SK-N-SH (cell line): ENCODE measurements at regions not wholly inside any gene's neighbourhood (a gene's known extent, or its start where the extent isn't known, plus 50 kb on each side); places are given as distances from the start of the nearest gene placed in this dataset.
"Not testable (repeated sequence)": the region's sequence is repeated elsewhere in the genome, so short reads cannot be mapped to it uniquely, and the experiment has no call there.

Source experiments
- CTCF ChIA-PET: fragments of 300-600, 350-600 bp; formaldehyde crosslinking; extraction: SDS; loops from one replicate; lab custom pipeline; 2021; lab: Yijun Ruan, JAX
- POLR2A ChIA-PET: fragments of 350-600 bp; sonication (Branson Sonifier 250); formaldehyde crosslinking; extraction: SDS; loops from one replicate; lab custom pipeline; 2020; ENCODE audit warnings: antibody characterized with exemption, inconsistent platforms; lab: Yijun Ruan, JAX
- DNase-seq: peaks from one replicate; pipeline ENCODE4 v3.0.0; 2012
- H2AFZ ChIP-seq: fragments of 200-600 bp; sonication (generic); 2 replicates; pipeline ENCODE4 v1.8.1; 2016; ENCODE audit warnings: antibody characterized with exemption, mild to moderate bottlenecking, low read depth
- H3F3A ChIP-seq: fragments of 200-600 bp; sonication (generic); replicated peaks from 2 replicates; pipeline ENCODE3; 2016; ENCODE audit warnings: antibody characterized with exemption, mild to moderate bottlenecking; ENCODE audit not compliant: insufficient read depth
- H3K27ac ChIP-seq, 2 experiments: fragments of 200-500 bp in 1 of 2; fragments of 200-600 bp in 1 of 2; sonication (Bioruptor generic) in 1 of 2; sonication (generic), shearing (Covaris generic) in 1 of 2; 2 replicates each; pipeline versions ENCODE4 v1.5.1 to v1.6.1; 2014 to 2016; ENCODE audit warnings: low read depth in 2 of 2, inconsistent platforms in 1 of 2, low read length in 1 of 2, mild to moderate bottlenecking in 1 of 2, mixed read lengths in 1 of 2
- H3K27me3 ChIP-seq: fragments of 200-600 bp; sonication (generic), shearing (Covaris generic); 2 replicates; pipeline ENCODE4 v1.6.1; 2016; ENCODE audit warnings: mixed run types; ENCODE audit not compliant: insufficient read depth
- H3K36me3 ChIP-seq, 2 experiments: fragments of 200-500 bp in 1 of 2; fragments of 200-600 bp in 1 of 2; sonication (Bioruptor generic) in 1 of 2; sonication (generic) in 1 of 2; replicated peaks in 1 of 2; 2 replicates each; pipeline versions ENCODE3 to v1.5.1; 2014 to 2016; ENCODE audit warnings: low read length in 1 of 2, mild to moderate bottlenecking in 1 of 2; ENCODE audit not compliant: insufficient read depth in 2 of 2, control insufficient read depth in 1 of 2
- H3K4me1 ChIP-seq, 2 experiments: fragments of 200-500 bp in 1 of 2; fragments of 200-600 bp in 1 of 2; sonication (Bioruptor generic) in 1 of 2; sonication (generic), shearing (Covaris generic) in 1 of 2; 2 replicates each; pipeline versions ENCODE4 v1.5.1 to v1.6.1; 2014 to 2016; ENCODE audit warnings: low read depth in 1 of 2, low read length in 1 of 2, mixed run types in 1 of 2; ENCODE audit not compliant: insufficient read depth in 2 of 2, control insufficient read depth in 1 of 2
- H3K4me2 ChIP-seq: fragments of 200-600 bp; sonication (generic), shearing (Covaris generic); 2 replicates; pipeline ENCODE4 v1.6.1; 2017; ENCODE audit warnings: mixed run types
- H3K4me3 ChIP-seq, 2 experiments: fragments of 200-500 bp in 1 of 2; fragments of 200-600 bp in 1 of 2; sonication (Bioruptor generic) in 1 of 2; sonication (generic), shearing (Covaris generic) in 1 of 2; 2 replicates each; pipeline versions ENCODE4 v1.5.1 to v1.8.1; 2014 to 2016; ENCODE audit warnings: low read depth in 2 of 2, inconsistent platforms in 1 of 2, low read length in 1 of 2, mild to moderate bottlenecking in 1 of 2, mixed read lengths in 1 of 2, moderate library complexity in 1 of 2
- H3K79me2 ChIP-seq: fragments of 200-600 bp; sonication (generic); 2 replicates; pipeline ENCODE4 v1.8.1; 2017; ENCODE audit warnings: mild to moderate bottlenecking; ENCODE audit not compliant: insufficient read depth
- H3K9ac ChIP-seq: fragments of 200-600 bp; sonication (generic); 2 replicates; pipeline ENCODE4 v1.6.1; 2017; ENCODE audit warnings: mixed run types
- H3K9me2 ChIP-seq: fragments of 200-600 bp; sonication (generic); 2 replicates; pipeline ENCODE4 v1.6.1; 2017; ENCODE audit warnings: mixed run types
- H3K9me3 ChIP-seq: fragments of 200-600 bp; sonication (generic); 2 replicates; pipeline ENCODE4 v1.6.1; 2017; ENCODE audit warnings: mixed run types, mild to moderate bottlenecking, moderate library complexity
- H4K20me1 ChIP-seq: fragments of 200-600 bp; sonication (generic); 2 replicates; pipeline ENCODE4 v1.6.1; 2017; ENCODE audit warnings: mild to moderate bottlenecking, mixed run types; ENCODE audit not compliant: insufficient read depth
- CHD2 ChIP-seq: fragments of 150-350 bp; IDR thresholded peaks from 2 replicates; pipeline ENCODE4 v1.6.1; 2018; ENCODE audit warnings: low read length; ENCODE audit not compliant: partially characterized antibody
- CTCF ChIP-seq: fragments of 200-600 bp; sonication (generic); IDR thresholded peaks from 2 replicates; pipeline ENCODE4 v1.6.1; 2017; ENCODE audit warnings: antibody characterized with exemption, mild to moderate bottlenecking, moderate library complexity
- FOXJ3 ChIP-seq: sonication (generic); formaldehyde crosslinking; IDR thresholded peaks from 2 replicates; pipeline ENCODE4 v1.5.1; 2020; ENCODE audit warnings: mild to moderate bottlenecking, missing genetic modification reagents
- GABPA ChIP-seq: IDR thresholded peaks from 2 replicates; pipeline ENCODE4 v1.4.0; 2012; ENCODE audit warnings: low read depth, mild to moderate bottlenecking
- GATA2 ChIP-seq: sonication (generic); formaldehyde crosslinking; IDR thresholded peaks from 2 replicates; pipeline ENCODE4 v1.5.0; 2020; ENCODE audit warnings: mild to moderate bottlenecking, missing genetic modification reagents
- NFIC ChIP-seq: IDR thresholded peaks from 2 replicates; pipeline ENCODE4 v1.4.0; 2012; ENCODE audit warnings: borderline replicate concordance
- NRF1 ChIP-seq: IDR thresholded peaks from 2 replicates; pipeline ENCODE4 v1.6.1; 2012; ENCODE audit warnings: low read depth, mild to moderate bottlenecking, low read length
- POLR2AphosphoS5 ChIP-seq: IDR thresholded peaks from 2 replicates; pipeline ENCODE4 v1.6.1; 2012; ENCODE audit warnings: low read depth, low read length
- REST ChIP-seq: IDR thresholded peaks from 2 replicates; pipeline ENCODE4 v1.6.1; 2012; ENCODE audit warnings: mild to moderate bottlenecking, low read depth, low read length, moderate library complexity
- RFX5 ChIP-seq: IDR thresholded peaks from 2 replicates; pipeline ENCODE4 v1.6.1; 2012; ENCODE audit warnings: mild to moderate bottlenecking, improper control_type of control experiment, low read length
- RXRA ChIP-seq: IDR thresholded peaks from 2 replicates; pipeline ENCODE4 v1.4.0; 2012; ENCODE audit warnings: low read depth, mild to moderate bottlenecking, borderline replicate concordance
- TEAD4 ChIP-seq: IDR thresholded peaks from 2 replicates; pipeline ENCODE4 v1.4.0; 2012; ENCODE audit warnings: mild to moderate bottlenecking, borderline replicate concordance; ENCODE audit not compliant: insufficient read depth
- WGBS: methylation state at CpG from one replicate; pipeline ENCODE4 v1.1.6; 2017; ENCODE audit warnings: low lambda C conversion rate; 5-methylcytosine and 5-hydroxymethylcytosine counted together
- TF ChIP-seq, protein P1 (sequence below): IDR thresholded peaks from 2 replicates; pipeline ENCODE4 v1.4.0; 2012; ENCODE audit warnings: low read depth, borderline replicate concordance
- TF ChIP-seq, protein P2 (sequence below): fragments of 150-350 bp; IDR thresholded peaks from 2 replicates; pipeline ENCODE4 v1.6.1; 2017; ENCODE audit warnings: antibody characterized with exemption, low read length, low read depth, borderline replicate concordance

DNA sequence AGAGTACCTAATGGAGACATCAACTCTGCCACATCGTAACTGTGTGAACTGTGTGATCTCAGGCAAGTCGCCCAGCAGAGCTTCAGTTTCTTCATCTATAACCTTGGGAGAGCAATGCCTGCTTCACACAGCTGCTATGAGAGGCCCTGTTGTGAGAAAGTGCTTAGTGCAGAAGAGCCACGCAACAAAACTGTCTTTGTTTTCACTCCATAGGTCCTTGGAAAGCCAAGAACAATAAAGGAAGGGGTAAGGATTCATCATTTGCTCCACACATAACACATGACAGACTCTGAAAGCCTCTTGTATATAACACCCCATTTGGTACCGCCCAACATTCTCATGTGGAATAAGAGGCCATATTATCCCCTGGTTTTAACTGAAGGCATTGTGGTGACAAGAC lies 231.9 kb upstream of the ISX start:
- Histone ChIP-seq H3F3A (no peaks in the 10 kb centered on the region), H3K9me2 (no peaks in the 10 kb centered on the region), H3K9ac (no peak overlapping the region), H3K79me2 (no peaks in the 10 kb centered on the region), H3K4me2 (no peak overlapping the region), H3K4me3 (no peak overlapping the region), H3K27ac (no peak overlapping the region), H3K36me3 (no peaks in the 10 kb centered on the region), H3K27me3 (no peaks in the 10 kb centered on the region), H2AFZ (no peak overlapping the region)
- ChIA-PET POLR2A (no interaction called here), CTCF (no interaction called here)
- no peak for DNase-seq
- TF ChIP-seq RXRA (no peak), NFIC (no peak), NRF1 (no peak), REST (no peak), CTCF (no peak), GABPA (no peak), RFX5 (no peak), TEAD4 (no peak), FOXJ3 (CRISPR knock-in tag) (no peak), CHD2 (no peak), POLR2AphosphoS5 (no peak), GATA2 (CRISPR knock-in tag) (no peak)
- TF ChIP-seq, protein P1, sequence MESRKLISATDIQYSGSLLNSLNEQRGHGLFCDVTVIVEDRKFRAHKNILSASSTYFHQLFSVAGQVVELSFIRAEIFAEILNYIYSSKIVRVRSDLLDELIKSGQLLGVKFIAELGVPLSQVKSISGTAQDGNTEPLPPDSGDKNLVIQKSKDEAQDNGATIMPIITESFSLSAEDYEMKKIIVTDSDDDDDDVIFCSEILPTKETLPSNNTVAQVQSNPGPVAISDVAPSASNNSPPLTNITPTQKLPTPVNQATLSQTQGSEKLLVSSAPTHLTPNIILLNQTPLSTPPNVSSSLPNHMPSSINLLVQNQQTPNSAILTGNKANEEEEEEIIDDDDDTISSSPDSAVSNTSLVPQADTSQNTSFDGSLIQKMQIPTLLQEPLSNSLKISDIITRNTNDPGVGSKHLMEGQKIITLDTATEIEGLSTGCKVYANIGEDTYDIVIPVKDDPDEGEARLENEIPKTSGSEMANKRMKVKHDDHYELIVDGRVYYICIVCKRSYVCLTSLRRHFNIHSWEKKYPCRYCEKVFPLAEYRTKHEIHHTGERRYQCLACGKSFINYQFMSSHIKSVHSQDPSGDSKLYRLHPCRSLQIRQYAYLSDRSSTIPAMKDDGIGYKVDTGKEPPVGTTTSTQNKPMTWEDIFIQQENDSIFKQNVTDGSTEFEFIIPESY: no peak
- TF ChIP-seq, protein P2, sequence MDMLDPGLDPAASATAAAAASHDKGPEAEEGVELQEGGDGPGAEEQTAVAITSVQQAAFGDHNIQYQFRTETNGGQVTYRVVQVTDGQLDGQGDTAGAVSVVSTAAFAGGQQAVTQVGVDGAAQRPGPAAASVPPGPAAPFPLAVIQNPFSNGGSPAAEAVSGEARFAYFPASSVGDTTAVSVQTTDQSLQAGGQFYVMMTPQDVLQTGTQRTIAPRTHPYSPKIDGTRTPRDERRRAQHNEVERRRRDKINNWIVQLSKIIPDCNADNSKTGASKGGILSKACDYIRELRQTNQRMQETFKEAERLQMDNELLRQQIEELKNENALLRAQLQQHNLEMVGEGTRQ: no peak
- TF ChIP-seq, all 33 proteins: peak for 0
- WGBS: 4% methylated on average over 4 of the region's 4 CpGs
- Histone ChIP-seq H4K20me1 (no peaks in the 10 kb centered on the region), H3K4me1 (no peaks in the 10 kb centered on the region), H3K9me3 (no peaks in the 10 kb centered on the region)

DNA sequence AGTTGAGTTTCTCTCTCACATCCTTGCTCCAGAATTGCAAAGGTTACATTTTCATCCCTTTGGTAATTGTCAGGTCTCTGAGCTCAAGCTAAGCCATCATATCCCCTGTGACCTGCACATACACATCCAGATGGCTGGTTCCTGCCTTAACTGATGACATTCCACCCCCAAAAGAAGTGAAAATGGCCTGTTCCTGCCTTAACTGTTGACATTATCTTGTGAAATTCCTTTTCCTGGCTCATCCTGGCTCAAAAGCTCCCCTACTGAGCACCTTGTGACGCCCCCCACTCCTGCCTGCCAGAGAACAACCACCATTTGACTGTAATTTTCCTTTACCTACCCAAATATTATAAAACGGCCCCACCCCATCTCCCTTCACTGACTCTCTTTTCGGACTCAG lies 231.4 kb upstream of the ISX start:
- H3K27me3 ChIP-seq, H3K9me3 ChIP-seq, H3K36me3 ChIP-seq, H3K4me1 ChIP-seq, H3K27ac ChIP-seq, H3K9me2 ChIP-seq, H3K4me2 ChIP-seq, H2AFZ ChIP-seq, H3K4me3 ChIP-seq, H3K79me2 ChIP-seq, POLR2A ChIA-PET, DNase-seq, H4K20me1 ChIP-seq, H3K9ac ChIP-seq, H3F3A ChIP-seq, CTCF ChIA-PET: not testable (repeated sequence)
- 0% methylated on average over 3 of the region's 3 CpGs for WGBS
